AG04449 (cell line): ENCODE measurements at regions not wholly inside any gene's neighbourhood (a gene's known extent, or its start where the extent isn't known, plus 50 kb on each side); places are given as distances from the start of the nearest gene placed in this dataset.
"Not testable (repeated sequence)": the region's sequence is repeated elsewhere in the genome, so short reads cannot be mapped to it uniquely, and the experiment has no call there.

Experiments used
- CTCF ChIA-PET: fragments of 350-600 bp; formaldehyde crosslinking; extraction: SDS; loops from one replicate; lab custom pipeline; 2021; ENCODE audit warnings: antibody characterized with exemption; lab: Yijun Ruan, JAX
- POLR2A ChIA-PET: fragments of 400-600, 350-600 bp; formaldehyde crosslinking; extraction: SDS; loops from one replicate; lab custom pipeline; 2020; ENCODE audit warnings: antibody characterized with exemption, inconsistent platforms; lab: Yijun Ruan, JAX
- DNase-seq: peaks from one replicate; pipeline ENCODE4 v3.0.0-alpha.2; 2010; ENCODE audit warnings: low read depth, low spot score
- H3K4me3 ChIP-seq: 2 replicates; pipeline ENCODE4 v1.5.1; 2011; ENCODE audit warnings: low read depth, mild to moderate bottlenecking, control low read depth, low read length
- TF ChIP-seq, protein P1 (sequence below): IDR thresholded peaks from one replicate; pipeline ENCODE4 v1.5.1; 2011; ENCODE audit warnings: mild to moderate bottlenecking, moderate library complexity, low read length, control low read depth, inconsistent platforms; ENCODE audit not compliant: insufficient read depth; ENCODE audit errors: missing control alignments

DNA sequence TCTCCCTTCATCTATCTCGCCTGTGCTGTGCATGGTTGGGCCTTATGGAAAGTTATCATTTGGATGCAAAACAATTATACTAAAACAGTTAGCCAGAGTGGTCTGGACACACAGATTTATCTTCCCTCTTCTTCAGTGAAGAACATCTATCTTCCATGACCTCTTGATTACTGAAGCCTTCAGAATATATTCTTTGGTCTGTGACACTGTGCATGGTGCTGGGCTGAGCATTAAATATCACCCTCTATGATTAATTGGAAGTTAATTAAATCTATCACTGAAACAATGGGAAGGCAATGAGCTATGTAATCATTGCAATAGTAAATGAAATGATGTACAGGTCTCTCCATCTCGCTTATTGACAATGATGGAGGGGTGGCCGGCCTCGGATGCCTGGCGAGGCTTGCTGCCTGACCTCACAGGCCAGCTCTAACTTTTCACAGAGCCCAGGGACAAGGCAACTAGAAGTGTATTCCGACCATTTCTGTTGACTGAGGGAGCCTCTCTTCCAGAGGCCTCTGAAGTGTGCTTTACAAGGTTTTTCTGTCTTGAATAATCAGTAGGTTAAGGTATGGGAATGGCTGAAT is 186.6 kb downstream of the NKX6-1 start:
- no peak overlapping the region for H3K4me3 ChIP-seq
- TF ChIP-seq, protein P1, sequence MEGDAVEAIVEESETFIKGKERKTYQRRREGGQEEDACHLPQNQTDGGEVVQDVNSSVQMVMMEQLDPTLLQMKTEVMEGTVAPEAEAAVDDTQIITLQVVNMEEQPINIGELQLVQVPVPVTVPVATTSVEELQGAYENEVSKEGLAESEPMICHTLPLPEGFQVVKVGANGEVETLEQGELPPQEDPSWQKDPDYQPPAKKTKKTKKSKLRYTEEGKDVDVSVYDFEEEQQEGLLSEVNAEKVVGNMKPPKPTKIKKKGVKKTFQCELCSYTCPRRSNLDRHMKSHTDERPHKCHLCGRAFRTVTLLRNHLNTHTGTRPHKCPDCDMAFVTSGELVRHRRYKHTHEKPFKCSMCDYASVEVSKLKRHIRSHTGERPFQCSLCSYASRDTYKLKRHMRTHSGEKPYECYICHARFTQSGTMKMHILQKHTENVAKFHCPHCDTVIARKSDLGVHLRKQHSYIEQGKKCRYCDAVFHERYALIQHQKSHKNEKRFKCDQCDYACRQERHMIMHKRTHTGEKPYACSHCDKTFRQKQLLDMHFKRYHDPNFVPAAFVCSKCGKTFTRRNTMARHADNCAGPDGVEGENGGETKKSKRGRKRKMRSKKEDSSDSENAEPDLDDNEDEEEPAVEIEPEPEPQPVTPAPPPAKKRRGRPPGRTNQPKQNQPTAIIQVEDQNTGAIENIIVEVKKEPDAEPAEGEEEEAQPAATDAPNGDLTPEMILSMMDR: no peak
- no peak for DNase-seq
- POLR2A ChIA-PET: no interaction called here
- CTCF ChIA-PET: no interaction called here

DNA sequence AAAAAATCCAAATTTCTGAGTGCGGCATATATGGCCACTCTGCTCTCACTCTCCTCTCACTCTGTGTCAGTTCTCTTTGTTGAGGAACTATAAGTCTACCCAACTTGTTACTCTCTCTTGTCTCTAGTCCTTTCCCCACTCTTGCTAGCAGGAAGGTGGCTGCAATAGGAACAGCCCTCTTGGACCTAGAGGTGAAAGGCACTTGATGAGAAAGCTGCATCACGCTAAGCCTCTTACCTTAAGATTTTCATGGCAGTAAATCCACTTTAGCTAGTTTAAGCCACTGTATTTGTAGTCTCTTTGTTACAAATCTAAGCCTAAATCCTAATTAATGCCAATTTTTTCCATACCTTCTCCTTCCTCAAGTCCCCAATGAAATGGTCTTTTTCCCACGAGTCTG is 189.9 kb downstream of the NKX6-1 start:
- H3K4me3 ChIP-seq: no peak overlapping the region
- ChIA-PET POLR2A (no interaction called here), CTCF (no interaction called here)

DNA sequence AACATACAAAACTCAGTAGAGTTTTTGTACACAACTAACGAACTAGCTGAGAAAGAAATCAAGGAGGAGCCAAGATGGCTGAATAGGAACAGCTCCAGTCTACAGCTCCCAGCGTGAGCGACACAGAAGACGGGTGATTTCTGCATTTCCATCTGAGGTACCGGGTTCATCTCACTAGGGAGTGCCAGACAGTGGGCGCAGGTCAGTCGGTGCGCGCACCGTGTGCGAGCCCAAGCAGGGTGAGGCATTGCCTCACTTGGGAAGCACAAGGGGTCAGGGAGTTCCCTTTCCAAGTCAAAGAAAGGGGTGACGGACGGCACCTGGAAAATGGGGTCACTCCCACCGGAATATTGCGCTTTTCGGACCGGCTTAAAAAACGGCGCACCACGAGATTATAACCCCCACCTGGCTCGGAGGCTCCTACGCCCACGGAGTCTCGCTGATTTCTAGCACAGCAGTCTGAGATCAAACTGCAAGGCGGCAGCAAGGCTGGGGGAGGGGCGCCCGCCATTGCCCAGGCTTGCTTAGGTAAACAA is 200.3 kb downstream of the NKX6-1 start:
- DNase-seq, POLR2A ChIA-PET, CTCF ChIA-PET, H3K4me3 ChIP-seq: not testable (repeated sequence)

More for the DNA sequence above, 189.9 kb downstream of the NKX6-1 start:
- no peak for DNase-seq
- TF ChIP-seq, protein P1: no peak

DNA sequence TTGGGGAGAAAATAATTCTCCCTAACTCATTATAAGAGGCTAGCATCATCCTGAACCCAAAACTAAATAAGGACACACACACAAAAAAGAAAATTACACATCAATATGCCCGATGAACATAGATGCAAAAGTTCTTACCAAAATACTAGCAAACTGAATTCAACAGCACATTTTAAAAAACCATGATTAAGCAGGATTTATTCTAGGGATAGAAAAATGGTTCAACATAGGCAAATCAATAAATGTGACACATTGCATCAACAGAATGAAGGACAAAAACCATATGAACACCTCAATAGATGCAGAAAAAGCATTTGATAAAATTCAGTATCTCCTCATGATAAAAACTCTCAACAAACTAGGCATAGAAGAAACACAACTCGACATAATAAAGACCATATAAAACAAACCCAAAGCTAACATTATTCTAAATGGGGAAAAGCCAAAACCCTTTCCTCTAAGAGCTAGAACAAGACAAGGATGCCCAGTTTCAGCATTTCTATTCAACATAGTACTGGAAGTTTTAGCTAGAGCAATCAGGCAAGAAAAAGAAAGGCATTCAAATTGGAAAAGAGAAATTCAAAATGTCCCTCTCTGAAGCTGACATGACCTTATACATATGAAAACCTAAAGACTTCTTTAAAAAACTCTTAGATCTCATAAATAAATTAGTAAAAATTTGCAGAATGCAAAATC is 200.9 kb downstream of the NKX6-1 start:
- CTCF ChIA-PET: no interaction called here
- H3K4me3 ChIP-seq: no peak overlapping the region
- no peak for DNase-seq
- POLR2A ChIA-PET: no interaction called here
- TF ChIP-seq, protein P1: no peak

DNA sequence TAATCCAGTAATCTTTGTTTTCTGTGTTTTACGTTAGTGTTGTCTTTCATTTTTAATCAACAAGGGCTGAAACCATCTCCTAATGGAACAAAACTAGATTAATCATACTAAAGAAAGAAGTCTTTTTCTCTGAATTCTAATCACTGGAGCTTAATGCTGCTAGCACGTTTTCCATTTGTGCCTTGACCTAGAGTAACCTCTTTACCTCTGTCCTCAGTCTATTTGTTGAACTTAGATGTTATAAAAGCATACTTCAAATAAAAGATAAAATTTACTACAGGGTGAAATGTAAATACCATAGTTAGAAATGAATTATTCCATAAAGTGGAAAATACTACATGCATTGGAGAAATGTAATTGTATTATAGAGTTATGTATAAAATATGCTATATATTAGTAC is 207.1 kb downstream of the NKX6-1 start:
- DNase-seq: no peak
- no peak overlapping the region for H3K4me3 ChIP-seq
- CTCF ChIA-PET: no interaction called here
- POLR2A ChIA-PET: no interaction called here
- TF ChIP-seq, protein P1: no peak

DNA sequence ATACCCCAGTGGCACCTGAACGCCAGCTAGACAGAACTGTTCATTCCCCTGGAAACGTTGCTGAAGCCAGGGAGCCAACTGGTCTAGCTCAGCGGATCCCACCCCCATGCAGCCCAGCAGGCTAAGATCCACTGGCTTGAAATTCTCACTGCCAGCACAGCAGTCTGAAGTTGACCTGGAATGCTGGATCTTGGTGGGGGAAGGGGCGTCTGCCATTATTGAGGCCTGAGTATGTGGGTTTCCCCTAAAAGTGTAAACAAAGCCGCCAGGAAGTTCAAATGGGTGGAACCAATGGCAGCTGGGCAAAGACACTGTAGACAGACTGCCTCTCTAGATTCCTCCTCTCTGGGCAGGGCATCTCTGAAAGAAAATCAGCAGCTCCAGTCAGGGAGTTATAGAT is 213.0 kb downstream of the NKX6-1 start:
- H3K4me3 ChIP-seq: no peak overlapping the region
- TF ChIP-seq, protein P1: no peak
- DNase-seq: no peak
- POLR2A ChIA-PET: no interaction called here
- CTCF ChIA-PET: no interaction called here
